Panc1 (cell line): ENCODE measurements at regions not wholly inside any gene's neighbourhood (a gene's known extent, or its start where the extent isn't known, plus 50 kb on each side); places are given as distances from the start of the nearest gene placed in this dataset.

Experiments used
- CTCF ChIP-seq: fragments of 450-650 bp; IDR thresholded peaks from 2 replicates; pipeline ENCODE4 v1.5.1; 2017; ENCODE audit warnings: mild to moderate bottlenecking
- POLR2AphosphoS5 ChIP-seq: IDR thresholded peaks from 2 replicates; pipeline ENCODE4 v1.6.1; 2012; ENCODE audit warnings: mild to moderate bottlenecking, low read depth, low read length, moderate library complexity
- REST ChIP-seq, 2 experiments: IDR thresholded peaks; 2 replicates each; pipeline ENCODE4 v1.6.1; 2011 to 2012; ENCODE audit warnings: low read depth in 2 of 2, control low read depth in 1 of 2, low read length in 1 of 2, mild to moderate bottlenecking in 1 of 2, moderate library complexity in 1 of 2; ENCODE audit not compliant: insufficient read depth in 1 of 2
- TCF7L2 ChIP-seq: IDR thresholded peaks from 2 replicates; pipeline ENCODE4 v1.6.1; 2011; ENCODE audit warnings: mild to moderate bottlenecking, low read depth, low read length, inconsistent platforms

- no peak for TF ChIP-seq CTCF
- no peak for TF ChIP-seq POLR2AphosphoS5
- TF ChIP-seq TCF7L2 = no peak
- no peak for TF ChIP-seq REST (IDR thresholded peaks at IDR 0.05; ENCODE audit: insufficient read depth in 1 of 2, low read depth in 2 of 2, low read length in 1 of 2)
Measured at GRCh38 chr20:41935259-41935791, 317.1 kb upstream of the CHD6 start.
